HepG2 (cell line): ENCODE measurements at regions not wholly inside any gene's neighbourhood (a gene's known extent, or its start where the extent isn't known, plus 50 kb on each side); places are given as distances from the start of the nearest gene placed in this dataset.

Source experiments
- ATAC-seq: fragments of 200-7000 bp; cut with Tn5 transposase; 3 replicates; pipeline ENCODE4 v1.9.1; 2020; ENCODE audit warnings: mild to moderate bottlenecking, moderate library complexity
- BruUV-seq: library from RNA; stranded (reverse); fragments of 400-500 nt; replicated peaks from 2 replicates; lab custom pipeline; 2021; lab: Mats Ljungman, UMichigan
- CTCF ChIA-PET: fragments of 300-600 bp; formaldehyde crosslinking; extraction: SDS; loops from one replicate; lab custom pipeline; 2021; ENCODE audit warnings: low total read pairs, inconsistent platforms, low intra/inter-chr PET ratio; lab: Yijun Ruan, JAX
- POLR2A ChIA-PET: fragments of 350-600 bp; sonication (Branson Sonifier 250); formaldehyde crosslinking; loops from one replicate; lab custom pipeline; 2020; ENCODE audit warnings: antibody characterized with exemption, inconsistent platforms; lab: Yijun Ruan, JAX
- DNase-seq: peaks from one replicate; pipeline ENCODE4 v3.0.0-alpha.2; 2015; ENCODE audit warnings: low spot score
- FAIRE-seq: peaks from 3 replicates; lab custom pipeline; 2011; peaks lifted over from hg19 to GRCh38; lab: Jason Lieb, UNC
- H2AFZ ChIP-seq: one replicate; pipeline ENCODE4 v1.6.1; 2011; ENCODE audit warnings: low read length, inconsistent platforms
- H3K27ac ChIP-seq: fragments of 300-600 bp; 3 replicates; pipeline ENCODE4 v1.8.0; 2011; ENCODE audit warnings: mixed run types, mild to moderate bottlenecking, mixed read lengths, low read length, inconsistent platforms; ENCODE audit not compliant: insufficient read depth; ENCODE audit errors: extremely low read length
- H3K27me3 ChIP-seq, 2 experiments: fragments of 200-600 bp in 1 of 2; 2 replicates in 1 of 2; 3 replicates in 1 of 2; pipeline versions ENCODE4 v1.6.0 to v1.8.0; 2011; ENCODE audit warnings: low read length in 2 of 2, mild to moderate bottlenecking in 2 of 2, moderate library complexity in 2 of 2, inconsistent platforms in 1 of 2; ENCODE audit not compliant: insufficient read depth in 2 of 2, control insufficient read depth in 1 of 2
- H3K36me3 ChIP-seq, 2 experiments: fragments of 200-600 bp in 1 of 2; replicated peaks in 1 of 2; 2 replicates in 1 of 2; 3 replicates in 1 of 2; pipeline versions ENCODE4 v1.5.1 to v1.8.0; 2011; ENCODE audit warnings: low read length in 2 of 2, inconsistent platforms in 1 of 2; ENCODE audit not compliant: insufficient read depth in 2 of 2, control insufficient read depth in 1 of 2
- H3K4me1 ChIP-seq: 2 replicates; pipeline ENCODE4 v1.5.1; 2012; ENCODE audit warnings: low read length, inconsistent platforms; ENCODE audit not compliant: insufficient read depth
- H3K4me2 ChIP-seq: 2 replicates; pipeline ENCODE4 v1.6.0; 2011; ENCODE audit warnings: low read depth, low read length, inconsistent platforms
- H3K4me3 ChIP-seq, 3 experiments: fragments of 200-600 bp in 1 of 3; sonication (generic), shearing (Covaris generic) in 1 of 3; replicated peaks in 1 of 3; 2 replicates each; pipeline ENCODE4 v1.5.1; 2011 to 2016; ENCODE audit warnings: low read length in 3 of 3, inconsistent platforms in 2 of 3, low read depth in 2 of 3, mild to moderate bottlenecking in 2 of 3, control low read depth in 1 of 3, mixed read lengths in 1 of 3; ENCODE audit not compliant: insufficient read depth in 1 of 3
- H3K79me2 ChIP-seq: one replicate; pipeline ENCODE4 v1.6.1; 2011; ENCODE audit warnings: low read length, inconsistent platforms; ENCODE audit not compliant: insufficient read depth
- H3K9ac ChIP-seq: 2 replicates; pipeline ENCODE4 v1.6.0; 2011; ENCODE audit warnings: mild to moderate bottlenecking, low read depth, low read length, inconsistent platforms; ENCODE audit not compliant: insufficient read depth
- H3K9me3 ChIP-seq: 2 replicates; pipeline ENCODE4 v1.5.1; 2012; ENCODE audit warnings: mild to moderate bottlenecking, low read length
- H4K20me1 ChIP-seq: 2 replicates; pipeline ENCODE4 v1.6.0; 2011; ENCODE audit warnings: inconsistent platforms, mild to moderate bottlenecking, low read length, moderate library complexity; ENCODE audit not compliant: insufficient read depth
- ELF3 ChIP-seq: IDR thresholded peaks from 2 replicates; pipeline ENCODE4 v1.6.1; 2016; ENCODE audit warnings: missing genetic modification reagents, missing compliant biosample characterization
- GABPA ChIP-seq, 2 experiments: IDR thresholded peaks; 2 replicates each; pipeline ENCODE4 v1.6.1; 2011 to 2016; ENCODE audit warnings: low read depth in 2 of 2, low read length in 1 of 2, missing biosample characterization in 1 of 2, missing genetic modification characterization in 1 of 2
- HMGA1 ChIP-seq: sonication (generic); formaldehyde crosslinking; conservative IDR thresholded peaks from 2 replicates; pipeline ENCODE4 v1.4.0; 2020; ENCODE audit warnings: missing genetic modification reagents
- MEIS2 ChIP-seq: sonication (generic); formaldehyde crosslinking; IDR thresholded peaks from 2 replicates; pipeline ENCODE4 v1.9.0; 2021; ENCODE audit warnings: mild to moderate bottlenecking, missing genetic modification reagents
- MIXL1 ChIP-seq: IDR thresholded peaks from 2 replicates; pipeline ENCODE4 v1.6.1; 2016
- RARA ChIP-seq: IDR thresholded peaks from 2 replicates; pipeline ENCODE4 v1.6.1; 2016; ENCODE audit warnings: missing genetic modification reagents, missing compliant biosample characterization
- ZMYM3 ChIP-seq: sonication (generic); formaldehyde crosslinking; IDR thresholded peaks from 2 replicates; pipeline ENCODE4 v1.5.1; 2020; ENCODE audit warnings: mild to moderate bottlenecking, missing genetic modification reagents
- ZNF180 ChIP-seq: sonication (generic); formaldehyde crosslinking; IDR thresholded peaks from 2 replicates; pipeline ENCODE4 v1.4.0; 2020; ENCODE audit warnings: low read depth, missing genetic modification reagents, borderline replicate concordance
- ZNF484 ChIP-seq: sonication (generic); formaldehyde crosslinking; IDR thresholded peaks from 2 replicates; pipeline ENCODE4 v1.5.1; 2020; ENCODE audit warnings: mild to moderate bottlenecking, low read depth, missing genetic modification reagents, borderline replicate concordance
- WGBS: methylation state at CpG from one replicate; pipeline ENCODE4 v1.1.6; 2017; ENCODE audit warnings: low lambda C conversion rate; 5-methylcytosine and 5-hydroxymethylcytosine counted together
- in situ Hi-C: cut with HindIII; loops from 2 replicates; pipeline ENCODE4 v1.10.0; 2017; ENCODE audit warnings: low pct_unique_long_range_greater_than_20kb; ENCODE audit not compliant: extremely low pct_ligation_motif_present
- intact Hi-C: fragments of 100-400 bp; cut with micrococcal nuclease; formaldehyde crosslinking; loops from one replicate; pipeline ENCODE4 v1.10.0; 2022; ENCODE audit not compliant: unreplicated experiment

GRCh38 chr16:9027070-9027799 lies 63.5 kb upstream of the USP7 start:
- no peak for TF ChIP-seq GABPA (IDR thresholded peaks at IDR 0.05; ENCODE audit: low read depth, low read length)
- TF ChIP-seq GABPA (CRISPR knock-in tag; IDR thresholded peaks at IDR 0.05; ENCODE audit: low read depth), result peak; percentile 24; the same call in 1 of the 2 replicates
- 0 out of 2 replicates have a peak, but pooled peaks have one; percentile 16 for TF ChIP-seq ELF3 (CRISPR knock-in tag)
- TF ChIP-seq MIXL1 (CRISPR knock-in tag), result no peak
- TF ChIP-seq RARA (CRISPR knock-in tag), result 0 out of 2 replicates have a peak, but pooled peaks have one; percentile 29
- peak; percentile 98; the same call in 1 of the 2 replicates for TF ChIP-seq ZNF180 (CRISPR knock-in tag)
- TF ChIP-seq ZNF484 (CRISPR knock-in tag), result no peak
- no peak for TF ChIP-seq HMGA1 (CRISPR knock-in tag)
- no peak for TF ChIP-seq MEIS2 (CRISPR knock-in tag)
- TF ChIP-seq ZMYM3 (CRISPR knock-in tag), result 0 out of 2 replicates have a peak, but pooled peaks have one; percentile 25
- peak; percentile 74 for FAIRE-seq
- Histone ChIP-seq H3K9me3 (no peaks in the 10 kb centered on the region), H3K79me2 (no peaks in the 10 kb centered on the region), H3K27ac (no peak overlapping the region), H4K20me1 (no peaks in the 10 kb centered on the region), H2AFZ (no peak overlapping the region), H3K27me3 (peaks cover 0 to 9% of the 10 kb centered on the region in 2 experiments; a peak in 2 of 5 replicates), H3K4me1 (peaks cover 11% of the 10 kb centered on the region), H3K9ac (no peak overlapping the region), H3K4me3 (no peak overlapping the region), H3K4me2 (peak overlapping the region; percentile 47), H3K36me3 (no peaks in the 10 kb centered on the region)
- no peak for DNase-seq
- 42% methylated on average over 13 of the region's 13 CpGs for WGBS
- ChIA-PET POLR2A (no interaction called here), CTCF (no interaction called here)
- intact Hi-C loops, result no loop called here
- BruUV-seq, result no TSS peak
- in situ Hi-C loops, result no loop called here
- ATAC-seq, result peak; percentile 61
